Coronary artery (tissue), 2 donors: ENCODE measurements at regions not wholly inside any gene's neighbourhood (a gene's known extent, or its start where the extent isn't known, plus 50 kb on each side); places are given as distances from the start of the nearest gene placed in this dataset.

Source experiments
- DNase-seq: peaks from one replicate; pipeline ENCODE4 v3.0.0-alpha.2; 2017; ENCODE audit warnings: low spot score
- H3K27ac ChIP-seq, 2 donors: fragments of 200-600 bp; sonication (generic); one replicate each; pipeline ENCODE4 v1.5.1; 2016 to 2019
- H3K4me3 ChIP-seq: fragments of 200-600 bp; sonication (generic); 2 replicates; pipeline ENCODE4 v1.5.1; 2016; ENCODE audit warnings: mild to moderate bottlenecking, moderate library complexity
- CTCF ChIP-seq: fragments of 200-600 bp; sonication (generic); IDR thresholded peaks from one replicate; pipeline ENCODE4 v1.5.1; 2019; ENCODE audit warnings: antibody characterized with exemption

- no peak overlapping the region for H3K27ac ChIP-seq
- no peak for DNase-seq
- no peak for TF ChIP-seq CTCF
- no peak overlapping the region for H3K4me3 ChIP-seq
Measured at GRCh38 chr2:145415151-145415550, 895.2 kb upstream of the ZEB2 start.

GRCh38 chr2:145413261-145414030 is 893.5 kb upstream of the ZEB2 start:
- H3K27ac ChIP-seq = no peak overlapping the region
- no peak overlapping the region for H3K4me3 ChIP-seq
- DNase-seq = no peak
- no peak for TF ChIP-seq CTCF

- DNase-seq = no peak
- no peak for TF ChIP-seq CTCF
- Histone ChIP-seq H3K27ac (no peak overlapping the region), H3K4me3 (no peak overlapping the region)
Measured at GRCh38 chr2:145412155-145412554, 892.2 kb upstream of the ZEB2 start.

- TF ChIP-seq CTCF = no peak
- no peak for DNase-seq
- Histone ChIP-seq H3K27ac (no peak overlapping the region), H3K4me3 (no peak overlapping the region)
Measured at GRCh38 chr2:145411493-145411892, 891.6 kb upstream of the ZEB2 start.

GRCh38 chr2:145410086-145410485 is 890.2 kb upstream of the ZEB2 start:
- no peak for TF ChIP-seq CTCF
- no peak overlapping the region for H3K4me3 ChIP-seq
- DNase-seq = no peak
- H3K27ac ChIP-seq = no peak overlapping the region

- no peak overlapping the region for H3K4me3 ChIP-seq
- no peak for DNase-seq
- no peak overlapping the region for H3K27ac ChIP-seq
- TF ChIP-seq CTCF = no peak
Measured at GRCh38 chr2:145408980-145409379, 889.1 kb upstream of the ZEB2 start.

- TF ChIP-seq CTCF = no peak
- no peak overlapping the region for H3K27ac ChIP-seq
- no peak for DNase-seq
- H3K4me3 ChIP-seq = no peak overlapping the region
Measured at GRCh38 chr2:145404690-145405089, 884.8 kb upstream of the ZEB2 start.
